ENCODE measurements at regions not wholly inside any gene's neighbourhood (a gene's known extent, or its start where the extent isn't known, plus 50 kb on each side); places are given as distances from the start of the nearest gene placed in this dataset.
"Not testable (repeated sequence)": the region's sequence is repeated elsewhere in the genome, so short reads cannot be mapped to it uniquely, and the experiment has no call there.

GRCh38 chrY:19644889-19645638, 99.5 kb downstream of the KDM5D start:
- no peak for DNase-seq

- DNase-seq, result no peak
Observed at GRCh38 chrY:19637651-19638347, 106.7 kb downstream of the KDM5D start.

- no peak for DNase-seq
Observed at GRCh38 chrY:19628926-19629325, 115.6 kb downstream of the KDM5D start.

- no peak for DNase-seq
Observed at GRCh38 chrY:19622392-19622791, 122.1 kb downstream of the KDM5D start.

- no peak for DNase-seq
Observed at GRCh38 chrY:19621756-19622155, 122.8 kb downstream of the KDM5D start.

- peak; percentile 13 for DNase-seq
Observed at GRCh38 chrY:19601113-19601512, 143.4 kb downstream of the KDM5D start.

- peak; percentile 63 for DNase-seq
Observed at GRCh38 chrY:19600711-19601110, 143.8 kb downstream of the KDM5D start.

- no peak for DNase-seq
Observed at GRCh38 chrY:19590235-19590634, 154.3 kb downstream of the KDM5D start.

GRCh38 chrY:19589664-19590063, 154.9 kb downstream of the KDM5D start:
- no peak for DNase-seq

GRCh38 chrY:19587311-19587710, 157.2 kb downstream of the KDM5D start:
- DNase-seq, result no peak

GRCh38 chrY:19580990-19581389, 163.5 kb downstream of the KDM5D start:
- DNase-seq, result not testable (repeated sequence)

- DNase-seq, result no peak
Observed at GRCh38 chrY:19578281-19578874, 166.1 kb downstream of the KDM5D start.

- DNase-seq, result no peak
Observed at GRCh38 chrY:19577250-19577649, 167.3 kb downstream of the KDM5D start.

- DNase-seq, result no peak
Observed at GRCh38 chrY:19574939-19575338, 169.6 kb downstream of the KDM5D start.

- DNase-seq, result peak; percentile 53
Observed at GRCh38 chrY:19573646-19574045, 170.9 kb downstream of the KDM5D start.

GRCh38 chrY:19570999-19571398, 173.5 kb downstream of the KDM5D start:
- no peak for DNase-seq

- DNase-seq, result peak; percentile 19
Observed at GRCh38 chrY:19567943-19568342, 176.6 kb downstream of the KDM5D start.

GRCh38 chrY:19567051-19567921, 177.2 kb downstream of the KDM5D start:
- DNase-seq, result peak; percentile 82

- DNase-seq, result peak; percentile 36
Observed at GRCh38 chrY:19559161-19559560, 185.4 kb downstream of the KDM5D start.

- no peak for DNase-seq
Observed at GRCh38 chrY:19549671-19550466, 194.7 kb downstream of the KDM5D start.

- DNase-seq, result no peak
Observed at GRCh38 chrY:19541475-19542306, 202.8 kb downstream of the KDM5D start.
